Small intestine (tissue), 7 donors: ENCODE measurements at regions not wholly inside any gene's neighbourhood (a gene's known extent, or its start where the extent isn't known, plus 50 kb on each side); places are given as distances from the start of the nearest gene placed in this dataset.

Experiments
- DNase-seq, 2 donors: peaks; one replicate each; pipeline versions ENCODE4 v3.0.0 to v3.0.0-alpha.2; 2013
- FAIRE-seq: peaks from 2 replicates; lab custom pipeline; 2012; peaks lifted over from hg19 to GRCh38; lab: Jason Lieb, UNC
- H3K27ac ChIP-seq, 3 donors: one replicate each; pipeline ENCODE4 v1.5.1; 2013; ENCODE audit warnings: low read length in 2 of 3, mild to moderate bottlenecking in 2 of 3, control low read depth in 1 of 3, inconsistent platforms in 1 of 3, low read depth in 1 of 3, moderate library complexity in 1 of 3
- H3K27me3 ChIP-seq, 3 donors: one replicate each; pipeline ENCODE4 v1.6.1; 2013; ENCODE audit warnings: low read length in 3 of 3, inconsistent platforms in 1 of 3; ENCODE audit not compliant: control insufficient read depth in 3 of 3, insufficient read depth in 3 of 3
- H3K36me3 ChIP-seq, 3 donors: one replicate each; pipeline ENCODE4 v1.6.1; 2013; ENCODE audit warnings: low read length in 3 of 3, inconsistent platforms in 1 of 3, low read depth in 1 of 3, mild to moderate bottlenecking in 1 of 3, moderate library complexity in 1 of 3; ENCODE audit not compliant: control insufficient read depth in 3 of 3, insufficient read depth in 2 of 3
- H3K4me1 ChIP-seq, 3 donors: one replicate each; pipeline ENCODE4 v1.6.1; 2013; ENCODE audit warnings: low read length in 2 of 3, inconsistent platforms in 1 of 3, low read depth in 1 of 3, mild to moderate bottlenecking in 1 of 3, moderate library complexity in 1 of 3; ENCODE audit not compliant: control insufficient read depth in 3 of 3, insufficient read depth in 2 of 3
- H3K4me3 ChIP-seq, 3 donors: one replicate each; pipeline ENCODE4 v1.5.1; 2013; ENCODE audit warnings: low read length in 3 of 3, control low read depth in 1 of 3, inconsistent platforms in 1 of 3, low read depth in 1 of 3, mild to moderate bottlenecking in 1 of 3, moderate library complexity in 1 of 3
- H3K9me3 ChIP-seq, 2 donors: one replicate each; pipeline ENCODE4 v1.6.1; 2013; ENCODE audit warnings: low read depth in 1 of 2, low read length in 1 of 2; ENCODE audit not compliant: control insufficient read depth in 2 of 2, insufficient read depth in 1 of 2
- WGBS, 3 donors: extraction: QIAGEN DNeasy Blood & Tissue Kit; methylation state at CpG; one replicate each; pipeline ENCODE4 v1.1.7; 2013; 5-methylcytosine and 5-hydroxymethylcytosine counted together
- donor health status: healthy with polysubstance abuse.
- donor health status: control.
- donor health status: control.
- donor health status: Bipolar disorder and iron deficiency.
- donor health status: healthy.

DNA sequence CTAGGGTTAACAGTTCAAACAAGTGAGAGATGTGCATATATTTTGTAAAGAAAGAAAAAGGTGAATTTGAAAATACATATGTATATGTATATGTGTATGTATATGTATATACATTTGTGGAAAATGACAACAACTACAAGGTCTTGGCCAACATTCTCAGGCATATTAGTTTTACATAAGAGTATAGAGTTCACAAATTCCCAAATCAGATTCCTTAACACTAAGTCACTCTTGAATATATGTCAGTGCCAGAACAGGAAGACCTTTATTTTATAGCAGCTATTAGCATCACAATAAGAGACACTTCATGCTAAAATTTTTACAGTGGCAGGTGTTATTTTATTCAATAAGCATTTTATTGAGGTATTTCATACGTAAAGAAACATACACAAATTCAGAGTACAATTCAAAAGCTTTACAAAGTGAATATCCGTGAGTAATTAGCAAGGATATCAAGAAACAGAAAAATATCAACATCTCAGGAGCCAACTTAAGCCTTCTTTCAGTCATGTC lies 179.7 kb downstream of the SLC6A15 start:
- Histone ChIP-seq H3K27ac (no peak overlapping the region), H3K4me3 (no peak overlapping the region), H3K36me3 (no peaks in the 10 kb centered on the region), H3K27me3 (no peaks in the 10 kb centered on the region), H3K4me1 (no peaks in the 10 kb centered on the region), H3K9me3 (no peaks in the 10 kb centered on the region)
- 72 to 76% (median 76%) methylated on average over 2 of the region's 2 CpGs for WGBS, 3 donors
- FAIRE-seq = no peak
- no peak for DNase-seq

DNA sequence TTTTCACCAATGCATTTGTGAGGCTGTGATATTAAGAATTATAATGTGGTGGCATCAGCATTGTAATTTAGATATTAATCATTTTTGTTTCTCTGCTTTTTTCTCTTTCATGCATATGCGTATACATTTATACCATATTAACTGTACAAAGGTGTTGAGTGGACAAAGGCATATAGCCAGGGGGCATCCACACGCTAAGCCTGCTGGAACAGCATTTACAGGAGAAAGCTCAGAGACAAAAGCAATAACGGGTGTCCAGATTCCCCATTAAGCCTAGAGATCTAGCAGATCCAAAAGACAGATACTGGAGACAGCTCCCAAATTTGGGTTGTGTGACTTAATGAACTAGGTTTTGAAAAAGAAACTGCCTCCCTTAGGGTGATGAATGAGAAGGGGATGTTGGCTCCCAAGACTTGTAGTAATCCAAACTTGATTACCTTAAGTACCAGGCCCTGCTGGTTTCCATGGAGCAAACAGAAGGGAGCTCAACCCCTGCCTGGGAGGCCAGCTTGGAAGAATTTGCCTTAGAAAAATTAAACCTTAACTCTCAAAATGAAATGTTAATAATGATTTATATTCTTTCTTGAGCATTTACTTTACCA lies 181.9 kb downstream of the SLC6A15 start:
- Histone ChIP-seq H3K9me3 (no peaks in the 10 kb centered on the region), H3K4me1 (no peaks in the 10 kb centered on the region), H3K36me3 (no peaks in the 10 kb centered on the region), H3K27ac (no peak overlapping the region), H3K27me3 (no peaks in the 10 kb centered on the region), H3K4me3 (no peak overlapping the region)
- no peak for DNase-seq
- 57 to 61% (median 58%) methylated on average over 3 of the region's 3 CpGs for WGBS, 3 donors
- no peak for FAIRE-seq

DNA sequence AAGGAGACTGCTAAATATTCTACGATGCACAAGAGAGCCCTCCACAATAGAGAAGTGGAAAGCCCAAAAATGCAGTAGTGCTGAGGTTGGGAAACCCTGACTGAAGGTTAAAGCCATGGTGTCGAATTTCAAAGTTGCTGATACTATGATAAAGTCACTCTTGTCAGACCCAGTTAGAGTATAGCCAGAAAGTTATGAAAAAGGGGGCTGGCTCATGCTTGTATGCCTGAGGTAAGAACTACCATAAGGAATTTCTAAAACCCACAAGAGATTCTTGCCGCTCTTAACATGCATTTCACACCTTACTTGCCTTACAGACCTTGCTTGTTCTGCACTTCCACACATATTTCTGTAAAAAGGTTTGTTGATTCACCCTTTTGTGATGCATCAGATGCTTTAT lies 184.6 kb downstream of the SLC6A15 start:
- no peaks in the 10 kb centered on the region for H3K27me3 ChIP-seq
- 30 to 54% (median 42%) methylated on average over 3 of the region's 3 CpGs for WGBS, 3 donors
- H3K9me3 ChIP-seq = no peaks in the 10 kb centered on the region
- FAIRE-seq (no peak), DNase-seq (no peak)
- H3K4me1 ChIP-seq = no peaks in the 10 kb centered on the region
- no peak overlapping the region for H3K4me3 ChIP-seq
- no peaks in the 10 kb centered on the region for H3K36me3 ChIP-seq
- H3K27ac ChIP-seq = no peak overlapping the region

DNA sequence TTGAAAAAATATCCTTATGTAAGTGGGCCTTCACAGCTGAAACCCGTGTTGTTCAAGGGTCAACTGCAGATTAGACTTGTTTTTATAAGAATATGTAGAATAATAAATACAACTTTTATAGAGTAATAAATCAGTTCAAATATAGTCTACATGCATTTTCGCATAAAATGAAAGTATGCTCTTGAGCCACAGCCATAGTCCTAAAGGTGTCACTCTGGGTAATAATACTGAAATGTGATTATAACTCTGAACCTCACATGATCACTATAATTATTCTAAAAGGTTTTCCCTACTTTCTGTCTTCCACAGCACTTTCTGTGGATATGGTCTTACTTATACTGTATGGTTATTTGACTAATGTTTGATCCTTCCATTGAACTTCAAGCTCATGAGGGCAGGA lies 185.8 kb downstream of the SLC6A15 start:
- Histone ChIP-seq H3K36me3 (no peaks in the 10 kb centered on the region), H3K27ac (no peak overlapping the region), H3K27me3 (no peaks in the 10 kb centered on the region), H3K9me3 (no peaks in the 10 kb centered on the region), H3K4me1 (no peaks in the 10 kb centered on the region), H3K4me3 (no peak overlapping the region)
- FAIRE-seq = no peak
- WGBS, 3 donors = 66 to 82% (median 70%) methylated on average over 2 of the region's 2 CpGs
- no peak for DNase-seq

DNA sequence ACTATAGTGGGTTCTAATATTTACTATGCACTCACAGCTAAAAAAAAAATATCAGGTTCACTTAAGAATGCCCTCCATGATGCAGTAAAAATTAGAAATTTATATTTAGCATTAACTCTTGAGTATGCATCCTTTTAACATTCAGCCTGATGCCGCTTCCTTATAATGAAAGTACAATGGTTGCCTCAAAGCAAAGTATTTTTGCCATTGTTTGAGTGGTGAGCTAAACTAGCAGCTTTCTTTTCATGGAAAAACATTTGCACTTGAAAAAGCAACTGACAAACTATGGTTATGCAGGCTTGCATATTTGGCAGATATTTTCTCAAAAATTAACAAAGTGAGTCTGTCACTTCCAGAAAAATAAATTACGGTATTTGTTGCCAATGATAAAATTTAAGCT lies 188.6 kb downstream of the SLC6A15 start:
- H3K4me3 ChIP-seq = no peak overlapping the region
- H3K27ac ChIP-seq = no peak overlapping the region
- no peak for FAIRE-seq
- H3K36me3 ChIP-seq = no peaks in the 10 kb centered on the region
- H3K27me3 ChIP-seq = no peaks in the 10 kb centered on the region
- DNase-seq = no peak
- no peaks in the 10 kb centered on the region for H3K9me3 ChIP-seq
- H3K4me1 ChIP-seq = no peaks in the 10 kb centered on the region
- 62 to 88% (median 65%) methylated on average over 2 of the region's 2 CpGs for WGBS, 3 donors

DNA sequence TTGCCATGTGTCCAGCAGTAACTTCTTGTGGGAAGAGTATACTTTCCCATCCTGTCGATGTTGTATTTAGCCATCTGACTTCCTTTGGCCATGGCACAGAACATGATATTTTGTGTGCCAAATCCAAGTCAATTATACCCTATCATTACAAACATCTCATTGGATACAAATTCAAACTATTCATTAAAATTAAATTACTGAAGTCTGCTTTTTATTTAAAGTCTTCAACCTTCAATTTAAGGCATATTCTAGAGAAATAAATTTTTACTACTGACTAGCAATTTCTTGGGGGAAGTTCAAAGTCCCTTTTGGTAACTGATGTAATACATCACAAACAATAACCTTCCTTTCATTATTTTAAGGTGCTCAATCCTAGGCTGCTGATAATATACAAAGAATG lies 192.6 kb downstream of the SLC6A15 start:
- H3K27me3 ChIP-seq = no peaks in the 10 kb centered on the region
- no peak for FAIRE-seq
- no peaks in the 10 kb centered on the region for H3K9me3 ChIP-seq

DNA sequence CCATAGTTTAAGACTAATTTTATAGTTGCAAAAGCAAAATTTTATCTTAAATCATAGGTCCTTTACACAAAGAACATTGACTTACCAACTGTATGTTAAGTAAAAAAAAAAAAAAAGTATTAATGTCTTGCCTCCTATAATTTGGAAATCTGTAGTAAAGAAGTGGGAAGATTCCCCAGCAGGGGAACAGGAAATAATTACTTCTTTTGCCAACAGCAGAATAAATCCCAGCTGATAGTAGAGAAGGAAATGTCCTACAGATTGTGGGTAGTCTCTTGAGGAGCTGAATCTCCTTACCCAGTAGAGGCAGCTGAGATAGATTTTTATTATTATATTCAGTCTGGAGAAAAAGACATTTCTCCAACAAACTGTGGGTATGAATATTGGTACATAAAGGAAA lies 193.7 kb downstream of the SLC6A15 start:
- no peak overlapping the region for H3K4me3 ChIP-seq
- FAIRE-seq (no peak), DNase-seq (no peak)
- no peaks in the 10 kb centered on the region for H3K4me1 ChIP-seq
- H3K27ac ChIP-seq = no peak overlapping the region
- no peaks in the 10 kb centered on the region for H3K27me3 ChIP-seq
- no peaks in the 10 kb centered on the region for H3K36me3 ChIP-seq
- no peaks in the 10 kb centered on the region for H3K9me3 ChIP-seq

More for the DNA sequence above, 192.6 kb downstream of the SLC6A15 start:
- no peak for DNase-seq
- H3K4me3 ChIP-seq = no peak overlapping the region
- H3K27ac ChIP-seq = no peak overlapping the region
- H3K4me1 ChIP-seq = no peaks in the 10 kb centered on the region
- no peaks in the 10 kb centered on the region for H3K36me3 ChIP-seq
- WGBS, 3 donors = 64 to 87% (median 77%) methylated on average over 1 of the region's 1 CpG

DNA sequence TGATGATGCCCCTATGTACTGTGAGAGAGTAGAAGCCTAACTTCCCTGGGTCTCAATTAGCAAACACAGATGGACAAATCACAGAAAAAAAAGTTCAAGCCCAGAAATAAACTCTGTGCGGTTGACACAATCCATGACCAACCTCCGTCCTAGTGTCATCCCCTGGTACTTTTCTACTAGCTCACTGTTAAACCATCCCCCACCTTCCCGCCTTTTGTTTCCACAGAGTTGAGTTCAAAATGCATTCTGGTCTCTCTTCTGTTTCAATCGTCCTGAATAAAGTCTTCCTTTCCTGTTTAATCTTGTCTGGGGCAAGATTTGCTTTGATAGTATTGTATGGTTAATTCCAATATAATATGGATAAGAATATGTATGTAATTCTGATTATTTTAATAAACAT lies 199.9 kb downstream of the SLC6A15 start:
- DNase-seq (no peak), FAIRE-seq (no peak)
- Histone ChIP-seq H3K4me1 (no peaks in the 10 kb centered on the region), H3K9me3 (no peaks in the 10 kb centered on the region), H3K36me3 (no peaks in the 10 kb centered on the region), H3K27ac (no peak overlapping the region), H3K4me3 (no peak overlapping the region), H3K27me3 (no peaks in the 10 kb centered on the region)
- WGBS, 3 donors = 69 to 77% (median 74%) methylated on average over 4 of the region's 4 CpGs

DNA sequence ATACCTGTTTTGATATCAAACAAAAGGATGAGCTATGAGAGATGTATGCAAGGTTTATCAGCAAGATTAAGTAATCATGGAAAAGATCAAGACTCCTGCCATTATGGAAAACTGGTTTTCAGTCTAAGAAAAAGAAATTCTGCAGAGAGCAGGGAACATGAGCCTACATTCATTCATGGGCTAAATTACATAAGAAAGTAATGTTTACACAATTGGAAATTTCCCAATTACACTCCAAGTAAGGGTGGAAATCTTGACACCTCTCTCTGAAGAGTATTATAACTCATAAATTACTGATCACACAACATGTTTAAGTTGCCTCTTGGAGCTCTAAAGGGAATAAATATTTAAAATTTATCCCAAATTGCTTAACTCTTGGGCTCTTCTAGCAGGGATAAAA lies 206.2 kb downstream of the SLC6A15 start:
- Histone ChIP-seq H3K36me3 (no peaks in the 10 kb centered on the region), H3K4me1 (no peaks in the 10 kb centered on the region), H3K27me3 (no peaks in the 10 kb centered on the region), H3K4me3 (no peak overlapping the region), H3K9me3 (no peaks in the 10 kb centered on the region), H3K27ac (no peak overlapping the region)
- no peak for DNase-seq
- no peak for FAIRE-seq
